ENCODE measurements at regions not wholly inside any gene's neighbourhood (a gene's known extent, or its start where the extent isn't known, plus 50 kb on each side); places are given as distances from the start of the nearest gene placed in this dataset.
"Not testable (repeated sequence)": the region's sequence is repeated elsewhere in the genome, so short reads cannot be mapped to it uniquely, and the experiment has no call there.

DNA sequence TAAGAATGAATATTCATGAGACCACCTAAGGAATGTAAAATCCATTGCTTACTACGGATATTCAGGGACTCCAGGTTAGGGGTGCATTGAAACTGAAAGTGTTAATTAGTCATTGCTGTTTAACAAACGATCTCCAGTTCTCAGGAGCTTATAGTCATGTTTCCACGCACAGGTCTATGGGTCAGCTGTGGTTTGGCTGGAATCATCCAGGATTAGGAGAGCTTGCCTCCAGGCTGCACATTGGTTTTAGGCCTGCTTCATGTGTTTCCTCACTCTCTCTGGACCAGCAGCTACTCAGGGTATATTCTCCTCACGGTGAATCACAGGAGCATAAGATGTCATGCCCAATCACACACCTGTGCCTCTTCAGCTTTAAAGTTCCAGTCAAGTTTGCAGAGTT, 98.9 kb downstream of the ATXN3L start:
- DNase-seq = no peak

DNA sequence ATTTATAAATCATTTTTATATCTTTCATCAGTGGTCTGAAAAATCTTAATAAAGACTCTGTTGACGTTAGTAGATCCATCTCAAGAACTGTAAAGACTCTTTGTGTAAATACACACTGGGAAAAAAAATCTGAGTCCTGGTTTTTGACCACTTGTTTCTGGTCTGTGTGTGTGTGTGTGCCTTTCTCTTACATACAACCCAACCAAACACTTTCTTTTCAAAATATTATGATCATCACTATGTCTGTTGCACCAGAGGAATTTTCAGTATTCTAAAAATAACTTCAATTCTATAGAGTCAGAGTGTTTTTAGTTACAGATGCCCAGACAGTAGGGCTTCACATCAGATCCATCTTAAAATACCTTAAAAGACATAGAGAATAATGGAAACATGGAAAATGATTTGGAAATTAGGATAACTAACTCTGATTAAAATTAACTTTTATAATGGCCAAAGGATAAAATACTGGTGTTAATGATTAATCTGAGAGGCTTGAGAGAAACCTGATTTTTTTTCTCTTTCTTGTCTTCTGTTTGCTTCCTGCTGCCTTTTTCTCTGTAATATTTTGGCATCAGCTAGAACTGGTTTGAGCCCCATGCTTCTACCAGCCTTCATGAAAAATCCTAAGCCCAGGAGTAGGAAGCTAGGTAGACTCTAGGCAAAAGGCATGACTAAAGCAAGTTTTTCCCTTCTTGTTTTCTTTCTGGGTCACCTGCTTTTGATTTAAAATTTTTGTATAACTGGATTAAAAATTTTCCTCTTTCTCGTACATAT, 99.7 kb downstream of the ATXN3L start:
- DNase-seq = no peak

DNA sequence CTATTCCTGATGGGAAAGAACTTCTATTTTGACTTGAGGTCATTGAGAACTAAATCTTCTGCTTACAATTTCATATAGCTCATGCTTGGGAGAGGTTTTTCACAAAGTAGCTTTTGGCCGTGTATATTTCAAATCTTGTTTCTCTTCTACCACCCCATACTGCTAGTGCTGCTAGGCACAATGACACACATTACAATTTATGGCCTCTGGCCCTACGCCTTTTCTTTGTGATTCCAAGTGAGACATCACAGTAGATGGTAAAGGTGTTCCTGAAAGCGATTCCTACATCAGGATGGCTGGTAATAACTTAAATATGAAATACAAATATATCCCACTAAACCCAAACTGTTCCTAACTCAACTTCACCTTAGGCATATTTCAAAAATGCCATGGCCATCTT, 101.1 kb downstream of the ATXN3L start:
- no peak for DNase-seq

DNA sequence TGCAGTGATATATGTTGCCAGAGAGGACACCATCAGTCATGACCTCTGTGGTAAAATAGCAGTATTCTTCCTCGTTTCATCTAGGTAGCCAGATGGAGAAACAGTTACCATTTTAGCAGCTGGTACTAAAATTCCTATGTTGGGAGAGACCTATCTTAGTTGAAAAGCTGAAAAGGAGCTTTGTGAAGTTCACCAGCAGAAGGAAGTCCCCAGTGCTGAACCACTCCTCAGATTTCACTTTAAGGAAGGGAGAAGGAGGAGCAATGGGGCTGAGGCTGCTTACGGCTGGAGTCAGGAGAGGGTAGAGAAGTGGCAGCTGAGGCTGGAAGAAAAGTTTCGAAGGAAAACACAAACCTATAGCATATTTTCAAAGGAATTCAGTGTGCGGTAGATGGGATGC, 103.7 kb downstream of the ATXN3L start:
- no peak for DNase-seq

DNA sequence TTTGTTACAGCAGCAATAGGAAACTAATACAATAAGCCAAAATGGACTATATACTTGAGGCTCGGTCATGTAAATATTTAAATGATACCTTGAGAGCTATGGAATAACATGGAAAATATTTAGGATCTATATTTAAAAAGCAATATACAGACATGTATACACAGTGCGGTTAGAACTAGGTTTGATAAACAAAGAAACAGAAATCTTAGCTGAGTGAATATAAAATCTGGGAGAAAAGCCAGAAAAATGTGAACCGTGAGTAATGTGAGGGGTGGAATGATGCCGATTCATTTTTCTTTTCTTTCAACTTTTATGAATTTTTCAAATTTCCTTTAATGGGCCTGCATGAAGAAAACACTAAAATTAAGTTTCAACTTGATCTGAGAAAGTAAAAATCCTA, 104.1 kb downstream of the ATXN3L start:
- no peak for DNase-seq

DNA sequence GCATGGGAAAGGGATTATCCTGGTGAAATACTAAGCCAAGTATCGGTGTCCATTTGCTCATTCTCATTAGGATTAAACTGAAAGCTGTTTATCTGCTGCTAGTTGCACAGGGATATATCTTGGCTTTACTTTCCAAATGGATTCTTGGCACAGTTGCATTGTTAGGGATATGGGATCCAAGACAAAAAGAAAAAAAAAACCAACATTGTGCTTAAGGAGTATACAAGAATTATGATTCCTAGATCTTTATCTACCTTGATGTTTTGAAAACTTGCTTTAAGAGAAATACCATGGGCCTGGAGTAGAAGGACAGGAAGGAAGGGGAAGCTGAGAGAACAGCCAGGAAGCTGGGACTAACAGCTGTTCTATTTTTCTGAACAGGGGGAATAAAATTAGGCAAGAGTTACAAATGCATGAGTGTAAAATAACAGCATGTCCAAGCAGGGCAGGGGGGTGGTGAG, 107.6 kb downstream of the ATXN3L start:
- DNase-seq = peak in 2 of 4 experiments; percentile 1 to 26

DNA sequence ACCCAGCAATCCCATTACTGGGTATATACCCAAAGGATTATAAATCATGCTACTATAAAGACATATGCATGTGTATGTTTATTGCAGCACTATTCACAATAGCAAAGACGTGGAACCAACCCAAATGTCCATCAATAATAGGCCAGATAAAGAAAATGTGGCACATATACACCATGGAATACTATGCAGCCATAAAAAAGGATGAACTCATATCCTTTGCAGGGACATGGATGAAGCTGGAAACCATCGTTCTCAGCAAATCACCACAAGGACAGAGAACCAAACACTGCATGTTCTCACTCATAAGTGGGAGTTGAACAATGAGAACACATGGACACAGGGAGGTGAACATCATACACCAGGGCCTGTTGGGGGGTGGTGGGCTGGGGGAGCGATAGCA, 109.7 kb downstream of the ATXN3L start:
- not testable (repeated sequence) for DNase-seq

DNA sequence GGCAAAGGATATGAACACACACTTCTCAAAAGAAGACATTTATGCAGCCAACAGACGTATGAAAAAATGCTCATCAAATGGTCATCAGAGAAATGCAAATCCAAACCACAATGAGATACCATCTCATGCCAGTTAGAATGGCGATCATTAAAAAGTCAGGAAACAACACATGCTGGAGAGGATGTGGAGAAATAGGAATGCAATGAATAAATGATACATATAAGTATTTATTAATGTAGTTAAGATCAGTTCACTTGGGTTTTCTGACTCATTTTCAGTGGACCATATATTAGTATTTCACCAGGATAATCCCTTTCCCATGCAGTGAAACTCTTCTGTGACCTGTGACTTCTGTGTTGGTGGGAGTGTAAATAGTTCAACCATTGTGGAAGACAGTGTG, 110.1 kb downstream of the ATXN3L start:
- DNase-seq = not testable (repeated sequence)

DNA sequence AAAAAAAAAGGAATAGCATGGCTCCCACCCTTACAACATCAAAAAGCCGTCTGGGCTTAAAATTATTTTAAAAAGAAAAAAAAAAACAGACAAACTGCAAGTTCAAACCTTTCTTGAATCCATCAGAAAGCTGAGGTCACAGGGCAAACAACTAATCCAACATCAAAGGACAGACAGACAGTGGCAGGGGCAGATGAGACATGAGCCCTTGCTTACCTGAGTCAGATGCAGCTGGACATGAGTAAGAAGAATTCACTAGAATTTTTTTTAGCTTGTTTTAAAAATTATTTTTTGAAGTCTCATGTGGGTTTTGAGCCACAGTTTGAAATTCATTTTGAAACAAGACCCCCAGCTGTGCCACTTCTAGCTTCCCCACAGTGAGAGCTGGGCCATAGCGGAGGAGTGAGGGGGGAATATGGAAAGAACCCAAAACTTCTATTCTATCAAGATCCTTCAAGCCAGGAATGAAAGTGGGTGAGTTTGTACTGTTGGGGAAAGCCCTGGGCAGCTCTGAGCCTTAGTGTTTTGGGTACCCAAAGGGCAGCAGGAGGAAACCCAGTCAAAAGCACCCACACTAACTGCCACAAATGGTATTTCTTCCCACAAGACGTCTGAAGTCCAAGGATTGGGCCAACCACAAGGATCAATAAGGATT, 111.4 kb downstream of the ATXN3L start:
- DNase-seq = no peak

DNA sequence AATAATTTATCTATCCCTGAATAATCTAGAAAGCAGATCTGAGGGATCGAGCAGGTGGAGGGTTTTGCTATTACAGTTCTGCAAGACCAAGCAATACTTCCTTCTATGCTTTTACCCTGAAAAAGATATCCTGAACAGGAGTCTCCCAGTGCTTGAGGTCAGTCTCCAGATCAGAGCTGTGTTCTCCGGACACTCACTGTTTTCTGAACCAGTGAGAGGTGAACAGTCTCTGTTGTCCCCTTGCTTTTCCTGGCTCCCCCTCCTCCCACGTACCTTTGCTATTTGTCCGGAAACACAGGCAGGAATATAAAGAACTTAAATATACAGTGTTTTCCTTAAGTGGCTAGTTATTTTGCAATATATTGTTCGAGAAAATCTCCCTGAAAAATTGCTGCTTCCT, 116.6 kb downstream of the ATXN3L start:
- DNase-seq = no peak

DNA sequence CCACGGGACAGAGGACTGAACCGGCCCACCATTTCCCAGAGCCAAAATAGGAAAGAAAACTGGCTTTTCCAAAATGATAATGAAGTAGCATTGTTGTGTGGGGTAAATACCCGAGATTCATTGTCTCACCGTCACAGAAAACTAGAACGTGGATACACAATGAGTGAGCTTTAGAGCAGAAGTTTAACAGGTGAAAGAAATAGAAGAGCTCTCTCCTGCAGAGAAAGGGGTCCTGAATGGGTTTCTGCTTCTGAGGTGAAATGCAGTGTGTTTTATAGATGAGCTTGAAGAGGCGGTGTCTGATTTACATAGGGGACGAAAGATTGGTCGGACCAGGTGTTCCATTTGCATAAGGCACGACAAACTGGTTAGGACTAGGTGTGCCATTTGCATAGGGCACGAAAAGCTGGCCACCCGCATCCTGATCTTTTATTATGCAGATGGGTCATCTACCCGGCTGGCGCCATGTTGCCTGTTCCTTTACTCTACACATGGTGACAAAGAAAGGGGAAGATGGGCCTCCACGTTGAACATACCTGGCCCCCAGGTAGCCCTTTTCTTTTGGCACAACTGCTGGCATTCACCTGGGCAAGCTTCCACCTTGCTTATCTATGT, 118.1 kb downstream of the ATXN3L start:
- no peak for DNase-seq

DNA sequence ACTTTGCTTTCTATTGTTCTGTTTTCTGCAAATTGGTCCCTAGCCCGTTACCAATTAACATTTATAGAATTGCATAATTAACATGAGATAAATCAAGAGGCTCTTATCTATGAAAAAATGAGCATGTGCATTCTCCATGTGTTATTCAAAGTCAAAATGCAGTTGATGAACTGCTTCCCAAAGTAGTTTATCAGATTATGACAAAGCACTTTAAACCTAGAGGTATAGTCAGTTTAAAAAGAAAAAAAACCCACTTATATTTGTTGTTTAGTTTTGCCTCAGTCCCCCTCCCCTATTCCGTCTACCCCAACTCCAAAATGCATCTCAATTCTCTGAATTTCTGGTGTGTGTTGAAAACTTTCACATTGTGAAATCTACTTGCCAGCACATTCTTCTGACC, 119.5 kb downstream of the ATXN3L start:
- no peak for DNase-seq

DNA sequence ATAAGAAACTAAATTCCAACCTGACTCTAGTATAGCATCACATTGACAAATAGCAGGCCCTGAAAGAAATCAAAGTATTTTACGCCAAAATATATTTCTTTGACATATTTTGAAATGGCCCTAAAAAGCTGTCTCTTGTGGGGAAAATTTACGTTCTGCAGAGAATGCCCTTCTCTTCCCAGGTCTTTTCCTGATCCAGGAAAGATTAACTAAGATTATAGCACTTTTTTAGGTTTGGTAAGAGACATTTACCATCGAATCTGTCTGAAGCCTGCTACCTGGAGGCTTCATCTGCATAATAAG, 121.1 kb downstream of the ATXN3L start:
- DNase-seq = no peak

DNA sequence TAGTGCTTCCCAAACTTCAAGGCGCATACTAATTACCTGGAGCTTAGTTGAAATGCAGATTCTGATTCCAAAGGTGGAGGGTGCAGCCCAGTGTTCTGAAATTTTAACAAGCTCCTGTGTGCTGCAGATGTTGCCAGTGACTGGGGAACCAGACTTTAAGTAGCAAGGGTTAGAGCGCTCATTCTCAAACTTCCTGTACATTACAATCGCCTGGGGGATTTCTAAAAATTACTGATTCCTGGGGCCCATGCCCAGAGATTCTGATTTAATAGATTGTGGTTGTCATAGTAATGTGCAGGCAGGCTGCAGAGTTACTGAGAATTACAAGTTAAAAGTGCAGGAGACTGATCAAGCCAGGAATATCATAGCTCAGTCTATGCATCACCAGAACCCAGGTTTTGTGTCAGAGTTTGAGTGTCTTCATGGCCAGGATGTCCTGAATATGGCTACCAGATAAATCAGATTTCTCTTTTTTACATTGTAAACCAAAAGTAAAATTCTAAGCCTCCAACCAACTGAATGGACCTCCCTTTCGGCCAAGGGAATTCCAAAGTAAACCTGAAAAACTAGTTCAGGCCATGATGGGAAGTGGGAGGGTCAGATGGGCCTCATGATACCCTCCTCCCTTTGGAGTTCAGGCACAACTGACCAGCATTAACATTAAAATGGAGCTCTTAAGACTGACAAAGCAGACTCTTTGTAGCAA, 121.6 kb downstream of the ATXN3L start:
- no peak for DNase-seq

DNA sequence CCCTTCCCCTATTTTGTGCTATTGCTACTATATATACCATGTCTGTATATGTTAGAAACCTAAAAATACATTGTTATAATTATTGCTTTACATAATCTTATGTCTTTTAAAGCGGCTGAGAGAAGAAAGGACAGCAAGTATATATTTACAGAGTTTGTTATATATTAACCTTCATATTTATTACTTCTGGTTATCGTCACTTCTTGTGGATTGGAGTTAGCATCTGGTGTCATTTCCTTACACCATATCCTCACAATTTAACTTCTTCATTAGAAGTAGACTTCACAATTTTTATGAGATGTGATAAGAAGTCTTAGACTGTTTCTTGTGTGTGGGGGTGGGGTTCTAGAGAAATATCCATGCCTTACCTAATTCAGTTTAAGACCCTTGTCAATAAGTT, 123.1 kb downstream of the ATXN3L start:
- DNase-seq = no peak

DNA sequence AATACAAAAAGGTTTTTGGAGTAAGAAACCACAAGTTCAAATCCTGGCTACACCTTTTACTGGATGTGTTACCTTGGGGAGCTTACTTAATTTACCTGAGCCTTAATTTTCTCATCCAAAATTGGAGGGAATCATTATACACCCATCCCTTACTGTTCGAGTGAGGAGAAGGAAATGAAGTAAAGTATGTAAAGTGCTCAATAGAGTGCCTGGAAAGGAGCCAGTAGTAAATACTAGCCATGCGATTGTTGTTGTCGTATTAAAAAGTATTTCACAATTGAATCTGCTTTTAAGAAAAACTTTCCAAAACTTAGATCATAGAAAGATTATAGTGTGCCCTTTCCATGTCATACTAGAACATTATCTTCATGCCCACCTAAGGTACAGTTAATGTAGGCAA, 124.5 kb downstream of the ATXN3L start:
- no peak for DNase-seq

DNA sequence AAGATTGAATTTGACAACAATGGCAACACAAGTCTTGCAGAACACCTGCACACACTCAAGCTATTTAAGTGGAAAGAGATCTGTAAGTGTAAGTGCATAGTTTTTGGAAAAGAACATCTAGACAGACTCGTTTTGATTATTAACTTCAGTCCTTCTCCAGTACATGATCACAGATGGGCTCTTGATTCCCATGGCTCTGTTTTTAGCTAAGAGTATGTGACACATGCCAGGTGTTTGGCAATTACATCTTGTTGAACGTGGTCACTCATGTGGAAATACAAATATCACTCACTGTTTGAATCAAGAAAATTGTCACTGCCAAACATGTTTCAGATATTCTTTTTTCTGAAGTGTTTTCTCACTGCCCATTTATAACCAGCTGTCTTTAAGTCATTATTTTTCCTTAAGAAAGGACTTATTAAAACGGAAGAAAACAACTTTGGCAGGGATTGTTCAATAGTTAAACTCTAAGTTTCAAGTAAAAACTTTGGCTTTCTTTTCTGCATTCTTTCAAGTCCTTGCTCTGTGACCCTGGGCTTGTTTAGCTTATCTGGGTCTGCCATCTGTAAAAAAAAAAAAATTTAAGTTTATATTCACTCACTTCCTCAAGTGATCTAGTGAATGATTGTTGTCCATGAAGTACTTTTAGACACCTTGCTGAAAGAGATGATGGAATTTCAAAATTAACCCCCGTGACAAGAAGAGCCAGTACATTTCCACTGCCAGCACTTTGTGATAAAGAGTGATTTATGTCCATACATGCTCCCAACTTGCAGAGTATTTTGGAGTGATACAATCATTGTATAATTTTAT, 125.4 kb downstream of the ATXN3L start:
- no peak for DNase-seq

DNA sequence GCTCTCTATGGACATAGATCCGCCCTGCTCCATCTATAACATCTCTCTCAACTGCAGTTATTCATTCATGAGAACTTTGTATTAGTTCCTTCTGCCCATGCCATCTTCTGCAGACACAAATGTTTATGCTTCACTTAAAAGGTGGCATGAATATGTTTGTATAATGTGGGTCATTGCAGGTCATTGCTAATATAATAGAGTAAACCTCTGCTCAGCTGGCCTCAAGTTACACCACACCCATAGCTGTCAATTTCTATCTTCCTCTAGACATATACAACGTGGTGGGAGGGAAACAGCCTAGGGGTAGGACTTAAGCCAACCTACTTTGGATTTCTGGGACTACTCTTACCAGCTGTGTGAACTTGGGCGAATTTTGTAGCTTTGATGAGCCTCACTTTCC, 129.8 kb downstream of the ATXN3L start:
- no peak for DNase-seq

DNA sequence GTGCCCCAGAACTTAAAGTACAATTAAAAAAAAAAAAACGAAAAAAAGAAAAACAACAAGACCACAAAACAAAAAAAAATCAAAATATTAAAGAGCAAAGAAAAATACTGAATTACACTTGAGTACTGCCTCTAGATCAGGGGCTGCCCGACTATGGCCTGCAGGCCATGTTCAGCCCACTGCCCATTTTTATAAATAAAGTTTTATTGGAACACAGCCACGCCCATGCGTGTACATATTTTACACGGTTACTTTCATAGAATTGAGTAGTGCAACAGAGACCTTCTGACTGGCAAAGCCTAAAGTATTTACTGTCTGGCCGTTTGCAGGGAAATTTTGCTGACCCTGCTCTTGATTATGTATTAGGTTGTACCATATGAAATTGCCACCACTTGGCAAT, 130.5 kb downstream of the ATXN3L start:
- DNase-seq = no peak

DNA sequence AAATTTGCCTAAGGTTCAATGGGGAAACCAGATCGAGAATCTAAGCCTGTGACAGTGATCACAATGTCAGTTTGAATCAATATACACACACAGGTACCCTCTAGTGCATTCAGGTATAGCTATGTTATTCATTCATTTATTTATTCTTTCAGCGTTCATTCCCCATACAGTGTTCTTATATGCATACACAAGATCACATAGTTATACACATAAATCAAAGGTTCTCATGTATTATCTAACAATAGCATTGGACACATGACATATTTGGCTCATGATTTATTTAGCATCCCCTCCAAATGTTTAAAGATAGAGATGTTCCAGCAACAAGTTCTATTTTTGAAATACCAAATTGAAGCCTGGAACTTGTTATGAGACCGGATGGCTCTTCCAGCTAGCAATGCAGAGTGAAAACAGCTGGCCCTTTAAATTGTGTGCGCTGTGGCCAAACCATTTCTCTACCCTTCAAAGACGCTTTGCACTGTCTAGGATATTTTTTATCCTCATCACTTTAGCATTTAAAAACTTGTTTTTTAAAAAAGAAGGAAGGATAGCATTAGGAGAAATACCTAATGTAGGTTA, 131.0 kb downstream of the ATXN3L start:
- DNase-seq = no peak

DNA sequence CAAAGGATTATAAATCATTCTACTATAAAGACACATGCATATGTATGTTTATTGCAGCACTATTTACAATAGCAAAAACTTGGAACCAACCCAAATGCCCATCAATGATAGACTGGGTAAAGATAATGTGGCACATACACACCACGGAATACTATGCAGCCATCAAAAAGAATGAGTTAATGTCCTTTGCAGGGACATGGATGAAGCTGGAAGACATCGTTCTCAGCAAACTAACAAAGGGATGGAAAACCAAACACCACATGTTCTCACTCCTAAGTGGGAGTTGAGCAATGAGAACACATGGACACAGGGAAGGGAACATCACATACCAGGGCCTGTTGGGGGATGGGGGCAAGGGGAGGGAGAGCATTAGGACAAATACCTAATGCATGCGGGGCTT, 133.2 kb downstream of the ATXN3L start:
- DNase-seq = not testable (repeated sequence)

DNA sequence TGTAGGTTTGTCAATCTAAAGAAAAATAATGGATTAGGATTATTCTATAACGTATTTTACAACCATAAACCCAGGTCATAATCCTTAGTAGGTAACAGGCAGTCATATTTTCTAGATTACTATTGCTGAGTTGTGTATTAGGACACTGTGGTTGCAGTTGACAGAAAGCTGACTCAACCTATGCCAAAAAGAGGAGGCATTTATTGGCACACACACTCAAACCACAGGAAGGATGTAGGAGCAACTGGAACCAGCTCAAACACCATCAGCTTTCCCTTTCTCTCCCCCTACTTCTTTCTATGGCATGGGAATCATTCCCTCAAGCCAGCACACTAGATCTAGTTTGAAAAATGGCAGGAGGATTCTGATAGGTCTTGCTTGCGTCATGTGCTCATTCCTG, 136.4 kb upstream of the FAM9C start:
- peak; percentile 19 to 52 (median 42) for DNase-seq

Measured in suppressor macrophage (primary cell).